ENCODE measurements at regions not wholly inside any gene's neighbourhood (a gene's known extent, or its start where the extent isn't known, plus 50 kb on each side); places are given as distances from the start of the nearest gene placed in this dataset.

DNA sequence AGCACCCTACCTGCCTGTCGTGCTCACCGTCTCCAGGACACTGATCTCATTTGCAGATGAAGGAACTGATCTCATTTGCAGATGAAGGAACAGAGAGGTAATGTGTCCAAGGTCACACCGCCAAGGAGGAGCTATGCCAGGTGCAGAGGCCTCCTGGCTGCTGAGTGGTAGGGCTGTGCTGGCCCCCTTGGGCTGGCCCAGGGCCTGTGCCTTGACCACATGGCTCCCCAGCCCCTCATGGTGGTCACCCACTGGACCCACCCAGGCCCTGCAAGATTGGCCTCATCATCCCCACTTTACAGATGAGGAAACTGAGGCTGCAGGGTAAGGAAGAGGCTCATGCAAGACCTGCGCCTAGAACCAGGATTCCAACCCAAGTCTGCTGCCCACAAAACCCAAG is 628.3 kb downstream of the MATN1 start:
- no peak for FAIRE-seq

GRCh38 chr1:30092051-30092858 is 631.1 kb downstream of the MATN1 start:
- DNase-seq (ENCODE audit: insufficient read length, low spot score), result no peak
- FAIRE-seq, result no peak
- TF ChIP-seq, protein P1, sequence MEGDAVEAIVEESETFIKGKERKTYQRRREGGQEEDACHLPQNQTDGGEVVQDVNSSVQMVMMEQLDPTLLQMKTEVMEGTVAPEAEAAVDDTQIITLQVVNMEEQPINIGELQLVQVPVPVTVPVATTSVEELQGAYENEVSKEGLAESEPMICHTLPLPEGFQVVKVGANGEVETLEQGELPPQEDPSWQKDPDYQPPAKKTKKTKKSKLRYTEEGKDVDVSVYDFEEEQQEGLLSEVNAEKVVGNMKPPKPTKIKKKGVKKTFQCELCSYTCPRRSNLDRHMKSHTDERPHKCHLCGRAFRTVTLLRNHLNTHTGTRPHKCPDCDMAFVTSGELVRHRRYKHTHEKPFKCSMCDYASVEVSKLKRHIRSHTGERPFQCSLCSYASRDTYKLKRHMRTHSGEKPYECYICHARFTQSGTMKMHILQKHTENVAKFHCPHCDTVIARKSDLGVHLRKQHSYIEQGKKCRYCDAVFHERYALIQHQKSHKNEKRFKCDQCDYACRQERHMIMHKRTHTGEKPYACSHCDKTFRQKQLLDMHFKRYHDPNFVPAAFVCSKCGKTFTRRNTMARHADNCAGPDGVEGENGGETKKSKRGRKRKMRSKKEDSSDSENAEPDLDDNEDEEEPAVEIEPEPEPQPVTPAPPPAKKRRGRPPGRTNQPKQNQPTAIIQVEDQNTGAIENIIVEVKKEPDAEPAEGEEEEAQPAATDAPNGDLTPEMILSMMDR (IDR thresholded peaks at IDR 0.05; ENCODE audit: insufficient read depth, missing control alignments), result no peak

More for the DNA sequence above, 628.3 kb downstream of the MATN1 start:
- TF ChIP-seq, protein P1 (IDR thresholded peaks at IDR 0.05; ENCODE audit: insufficient read depth, missing control alignments), result no peak
- no peak for DNase-seq (ENCODE audit: insufficient read length, low spot score)

DNA sequence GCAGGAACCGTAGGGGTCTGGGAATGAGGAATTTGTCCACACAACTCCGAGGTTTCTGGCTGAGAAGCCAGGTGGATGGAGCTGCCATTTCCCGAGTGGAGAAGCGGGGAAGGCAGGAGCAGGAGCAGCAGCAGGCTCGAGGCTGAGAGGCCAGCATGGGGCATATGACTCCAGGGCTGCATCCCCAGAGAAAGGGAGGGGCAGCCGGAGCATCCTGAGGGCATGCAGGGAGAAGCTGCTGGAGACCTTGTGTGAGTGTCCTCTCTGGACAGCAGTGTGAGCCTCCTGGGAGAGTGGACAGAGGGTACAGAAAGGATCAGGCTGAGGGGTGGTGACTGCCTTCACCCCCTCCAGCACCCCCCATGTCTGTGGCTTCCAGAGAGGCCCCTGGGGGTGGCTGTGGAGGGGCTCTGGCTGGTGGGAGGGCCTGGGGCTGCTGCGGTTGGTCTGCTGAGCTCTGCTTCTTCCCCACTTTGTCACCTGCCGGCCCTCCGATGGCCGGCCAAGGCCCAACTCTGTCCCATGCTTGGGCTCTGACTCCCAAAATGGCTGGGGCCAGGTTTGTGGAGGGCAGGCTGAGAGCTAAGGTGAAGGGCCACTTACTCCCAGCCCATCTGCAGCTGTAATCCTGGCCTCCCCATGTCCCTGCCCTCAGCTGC is 633.1 kb downstream of the MATN1 start:
- TF ChIP-seq, protein P1 (IDR thresholded peaks at IDR 0.05; ENCODE audit: insufficient read depth, missing control alignments), result no peak
- FAIRE-seq, result no peak
- DNase-seq (ENCODE audit: insufficient read length, low spot score), result no peak

DNA sequence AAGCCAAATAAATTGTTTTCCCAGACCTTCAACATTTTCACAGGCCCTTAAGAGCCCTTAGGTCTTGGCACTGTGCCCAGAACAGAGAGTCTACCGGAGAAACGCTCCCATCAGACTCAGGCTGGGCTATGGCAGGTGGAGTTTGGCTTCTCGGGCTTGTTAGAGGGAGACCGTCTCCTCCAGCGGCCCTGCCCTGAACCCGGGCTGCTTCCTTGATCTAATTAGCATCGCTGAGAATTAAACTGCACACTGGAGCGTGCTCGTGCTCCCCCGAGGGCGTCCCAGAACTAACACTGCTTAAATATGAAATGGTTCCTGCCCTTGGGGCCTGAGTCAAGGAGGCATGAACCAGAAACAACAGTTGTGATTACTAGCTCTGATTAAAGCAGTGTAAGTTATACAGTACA is 634.4 kb downstream of the MATN1 start:
- DNase-seq (ENCODE audit: insufficient read length, low spot score) (no peak), FAIRE-seq (no peak)
- TF ChIP-seq, protein P1 (IDR thresholded peaks at IDR 0.05; ENCODE audit: insufficient read depth, missing control alignments), result no peak

GRCh38 chr1:30088594-30088993 is 634.8 kb downstream of the MATN1 start:
- FAIRE-seq (no peak), DNase-seq (ENCODE audit: insufficient read length, low spot score) (no peak)
- TF ChIP-seq, protein P1 (IDR thresholded peaks at IDR 0.05; ENCODE audit: insufficient read depth, missing control alignments), result no peak

GRCh38 chr1:30087465-30087864 is 635.9 kb downstream of the MATN1 start:
- TF ChIP-seq, protein P1 (IDR thresholded peaks at IDR 0.05; ENCODE audit: insufficient read depth, missing control alignments), result no peak
- DNase-seq (ENCODE audit: insufficient read length, low spot score) (no peak), FAIRE-seq (no peak)

Data from D721Med (cell line).